Endothelial cell of umbilical vein (primary cell): ENCODE measurements at regions not wholly inside any gene's neighbourhood (a gene's known extent, or its start where the extent isn't known, plus 50 kb on each side); places are given as distances from the start of the nearest gene placed in this dataset.

Experiments
- BruUV-seq: library from RNA; stranded (reverse); fragments of 400-500 nt; replicated peaks from 2 replicates; lab custom pipeline; 2021; lab: Mats Ljungman, UMichigan
- CTCF ChIA-PET: fragments of 300-600, 350-600 bp; sonication (Branson Sonifier 250); formaldehyde crosslinking; loops from one replicate; lab custom pipeline; 2021; ENCODE audit warnings: antibody characterized with exemption, inconsistent platforms; lab: Charles Lee
- POLR2A ChIA-PET: fragments of 300-600, 350-600 bp; sonication (Branson Sonifier 250); formaldehyde crosslinking; loops from one replicate; lab custom pipeline; 2021; ENCODE audit warnings: antibody characterized with exemption, inconsistent platforms; lab: Charles Lee
- DNase-seq: peaks from one replicate; pipeline ENCODE4 v3.0.0-alpha.2; 2011; ENCODE audit warnings: low read depth, low spot score
- FAIRE-seq: peaks from 2 replicates; lab custom pipeline; 2011; peaks lifted over from hg19 to GRCh38; lab: Jason Lieb, UNC
- H2AFZ ChIP-seq: 2 replicates; pipeline ENCODE4 v1.6.0; 2012; ENCODE audit warnings: low read depth, low read length, control low read depth, inconsistent platforms
- H3K27ac ChIP-seq: 2 replicates; pipeline ENCODE4 v1.5.1; 2011; ENCODE audit warnings: low read depth, mild to moderate bottlenecking, control low read depth, low read length, moderate library complexity; ENCODE audit not compliant: insufficient read depth
- H3K27me3 ChIP-seq, 2 experiments: 2 replicates each; pipeline versions ENCODE4 v1.6.0 to v1.6.1; 2011; ENCODE audit warnings: low read length in 2 of 2, mixed read lengths in 1 of 2; ENCODE audit not compliant: control insufficient read depth in 2 of 2, insufficient read depth in 2 of 2
- H3K36me3 ChIP-seq, 2 experiments: 2 replicates in 1 of 2; 3 replicates in 1 of 2; pipeline ENCODE4 v1.5.1; 2011; ENCODE audit warnings: low read length in 2 of 2, mild to moderate bottlenecking in 1 of 2, moderate library complexity in 1 of 2; ENCODE audit not compliant: control insufficient read depth in 2 of 2, insufficient read depth in 2 of 2; ENCODE audit errors: extremely low read depth in 1 of 2
- H3K4me1 ChIP-seq: 3 replicates; pipeline ENCODE4 v1.5.1; 2011; ENCODE audit warnings: mild to moderate bottlenecking, low read length; ENCODE audit not compliant: control insufficient read depth, insufficient read depth; ENCODE audit errors: extremely low read depth
- H3K4me2 ChIP-seq: 2 replicates; pipeline ENCODE4 v1.6.1; 2011; ENCODE audit warnings: low read length, control low read depth, mixed read lengths; ENCODE audit not compliant: insufficient read depth
- H3K4me3 ChIP-seq, 3 experiments: fragments of 200-600 bp in 1 of 3; sonication (generic), shearing (Covaris generic) in 1 of 3; replicated peaks in 1 of 3; 2 replicates each; pipeline ENCODE4 v1.5.1; 2011 to 2016; ENCODE audit warnings: control low read depth in 3 of 3, low read length in 3 of 3, mild to moderate bottlenecking in 2 of 3, inconsistent platforms in 1 of 3, low read depth in 1 of 3, moderate library complexity in 1 of 3; ENCODE audit not compliant: insufficient read depth in 1 of 3
- H3K79me2 ChIP-seq: 2 replicates; pipeline ENCODE4 v1.6.0; 2012; ENCODE audit warnings: low read length, inconsistent platforms; ENCODE audit not compliant: control insufficient read depth, insufficient read depth
- H3K9ac ChIP-seq: replicated peaks from 2 replicates; pipeline ENCODE3; 2011; ENCODE audit warnings: low read length, control low read depth; ENCODE audit not compliant: insufficient read depth; ENCODE audit errors: extremely low read depth
- H3K9me1 ChIP-seq: replicated peaks from 3 replicates; pipeline ENCODE4 v1.6.0; 2011; ENCODE audit warnings: mild to moderate bottlenecking, low read length; ENCODE audit not compliant: control insufficient read depth, insufficient read depth; ENCODE audit errors: extremely low read depth
- H3K9me3 ChIP-seq: replicated peaks from 2 replicates; pipeline ENCODE4 v1.5.1; 2012; ENCODE audit warnings: low read length, inconsistent platforms; ENCODE audit not compliant: control insufficient read depth, insufficient read depth
- H4K20me1 ChIP-seq: replicated peaks from 2 replicates; pipeline ENCODE3; 2011; ENCODE audit warnings: mild to moderate bottlenecking, low read length; ENCODE audit not compliant: control insufficient read depth, insufficient read depth; ENCODE audit errors: extremely low read depth
- EZH2 ChIP-seq: IDR thresholded peaks from 2 replicates; pipeline ENCODE4 v1.6.1; 2012; ENCODE audit warnings: borderline replicate concordance, low read depth, mild to moderate bottlenecking, moderate library complexity, low read length, inconsistent platforms; ENCODE audit not compliant: severe bottlenecking
- FOS ChIP-seq: IDR thresholded peaks from 2 replicates; pipeline ENCODE4 v1.6.1; 2011; ENCODE audit warnings: mild to moderate bottlenecking, low read length, moderate library complexity, borderline replicate concordance; ENCODE audit not compliant: insufficient read depth
- GATA2 ChIP-seq: IDR thresholded peaks from 2 replicates; pipeline ENCODE4 v1.7.0; 2011; ENCODE audit warnings: low read depth, mild to moderate bottlenecking, moderate library complexity, mixed read lengths, low read length; ENCODE audit not compliant: insufficient read length, insufficient read depth
- JUN ChIP-seq: IDR thresholded peaks from 2 replicates; pipeline ENCODE4 v1.6.1; 2011; ENCODE audit warnings: borderline replicate concordance, low read depth; ENCODE audit not compliant: insufficient read length, insufficient read depth
- MYC ChIP-seq: IDR thresholded peaks from one replicate; pipeline ENCODE4 v1.6.1; 2011; ENCODE audit warnings: mild to moderate bottlenecking, low read depth, low read length
- POLR2A ChIP-seq: IDR thresholded peaks from 2 replicates; pipeline ENCODE4 v1.6.1; 2012; ENCODE audit warnings: low read depth, mild to moderate bottlenecking, control low read depth, low read length
- POLR2AphosphoS5 ChIP-seq: IDR thresholded peaks from 2 replicates; pipeline ENCODE4 v1.6.1; 2012; ENCODE audit warnings: low read depth, mild to moderate bottlenecking, control low read depth, low read length, moderate library complexity; ENCODE audit not compliant: insufficient read depth
- dilution Hi-C: fragments of 300-500 bp; cut with MboI; formaldehyde crosslinking; loops from one replicate; pipeline ENCODE4 v1.15.0; 2019; ENCODE audit warnings: low sequenced_read_pairs; ENCODE audit not compliant: extremely low pct_ligation_motif_present
- intact Hi-C: fragments of 100-400 bp; cut with micrococcal nuclease; formaldehyde crosslinking; loops from one replicate; pipeline ENCODE4 v1.10.0; 2022
- TF ChIP-seq, protein P1 (sequence below): IDR thresholded peaks from 2 replicates; pipeline ENCODE4 v1.6.1; 2011; ENCODE audit not compliant: insufficient read depth, insufficient read length
- TF ChIP-seq, protein P2 (sequence below), 2 donors: IDR thresholded peaks; 1 replicate in 1 of 2; 2 replicates in 1 of 2; pipeline ENCODE4 v1.5.1; 2011; ENCODE audit warnings: low read length in 2 of 2, mild to moderate bottlenecking in 2 of 2, moderate library complexity in 2 of 2, control low read depth in 1 of 2, inconsistent platforms in 1 of 2, low read depth in 1 of 2; ENCODE audit not compliant: insufficient read depth in 1 of 2; ENCODE audit errors: extremely low read depth in 1 of 2

DNA sequence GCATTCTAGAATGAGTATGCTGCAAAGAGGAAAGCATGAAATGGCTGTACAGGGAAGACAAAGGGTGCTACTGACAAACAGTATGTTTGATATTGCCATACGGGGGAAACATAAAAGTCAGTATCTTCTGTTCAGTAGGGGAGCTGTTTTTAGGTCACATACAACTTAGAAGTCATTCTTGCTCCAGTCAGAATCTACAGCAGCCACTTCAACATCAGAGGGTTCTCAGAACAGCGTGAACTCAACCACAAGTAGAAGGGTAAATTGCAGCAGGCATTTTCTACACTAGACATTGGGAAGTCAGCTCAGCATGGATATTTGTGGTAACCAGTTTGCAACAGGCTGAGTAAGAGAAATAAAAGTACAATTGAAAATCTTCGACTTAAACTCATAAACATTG, 1241.8 kb upstream of the GOT2 start:
- no peak overlapping the region for H2AFZ ChIP-seq
- no peaks in the 10 kb centered on the region for H3K79me2 ChIP-seq
- H3K9me3 ChIP-seq, result no peaks in the 10 kb centered on the region
- dilution Hi-C loops (no loop called here), intact Hi-C loops (no loop called here)
- DNase-seq, result no peak
- ChIA-PET POLR2A (no interaction called here), CTCF (no interaction called here)
- no peak overlapping the region for H3K4me2 ChIP-seq
- no peak overlapping the region for H3K9ac ChIP-seq
- no peak for FAIRE-seq
- H3K27me3 ChIP-seq, result no peaks in the 10 kb centered on the region
- TF ChIP-seq, protein P1, sequence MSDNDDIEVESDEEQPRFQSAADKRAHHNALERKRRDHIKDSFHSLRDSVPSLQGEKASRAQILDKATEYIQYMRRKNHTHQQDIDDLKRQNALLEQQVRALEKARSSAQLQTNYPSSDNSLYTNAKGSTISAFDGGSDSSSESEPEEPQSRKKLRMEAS, result no peak
- TF ChIP-seq POLR2A (no peak), POLR2AphosphoS5 (no peak), MYC (no peak), JUN (no peak), FOS (no peak), EZH2 (no peak), GATA2 (no peak)
- TF ChIP-seq, protein P2, sequence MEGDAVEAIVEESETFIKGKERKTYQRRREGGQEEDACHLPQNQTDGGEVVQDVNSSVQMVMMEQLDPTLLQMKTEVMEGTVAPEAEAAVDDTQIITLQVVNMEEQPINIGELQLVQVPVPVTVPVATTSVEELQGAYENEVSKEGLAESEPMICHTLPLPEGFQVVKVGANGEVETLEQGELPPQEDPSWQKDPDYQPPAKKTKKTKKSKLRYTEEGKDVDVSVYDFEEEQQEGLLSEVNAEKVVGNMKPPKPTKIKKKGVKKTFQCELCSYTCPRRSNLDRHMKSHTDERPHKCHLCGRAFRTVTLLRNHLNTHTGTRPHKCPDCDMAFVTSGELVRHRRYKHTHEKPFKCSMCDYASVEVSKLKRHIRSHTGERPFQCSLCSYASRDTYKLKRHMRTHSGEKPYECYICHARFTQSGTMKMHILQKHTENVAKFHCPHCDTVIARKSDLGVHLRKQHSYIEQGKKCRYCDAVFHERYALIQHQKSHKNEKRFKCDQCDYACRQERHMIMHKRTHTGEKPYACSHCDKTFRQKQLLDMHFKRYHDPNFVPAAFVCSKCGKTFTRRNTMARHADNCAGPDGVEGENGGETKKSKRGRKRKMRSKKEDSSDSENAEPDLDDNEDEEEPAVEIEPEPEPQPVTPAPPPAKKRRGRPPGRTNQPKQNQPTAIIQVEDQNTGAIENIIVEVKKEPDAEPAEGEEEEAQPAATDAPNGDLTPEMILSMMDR (IDR thresholded peaks at IDR 0.05; ENCODE audit: extremely low read depth in 1 of 2, insufficient read depth in 1 of 2, low read depth in 1 of 2, low read length in 2 of 2), result no peak
- no peaks in the 10 kb centered on the region for H3K36me3 ChIP-seq
- H3K9me1 ChIP-seq, result no peaks in the 10 kb centered on the region
- no peaks in the 10 kb centered on the region for H4K20me1 ChIP-seq
- no peak overlapping the region for H3K27ac ChIP-seq
- H3K4me3 ChIP-seq, result no peak overlapping the region
- BruUV-seq, result no TSS peak
- H3K4me1 ChIP-seq, result peaks cover 6% of the 10 kb centered on the region
